WTC11 (cell line): ENCODE measurements at regions not wholly inside any gene's neighbourhood (a gene's known extent, or its start where the extent isn't known, plus 50 kb on each side); places are given as distances from the start of the nearest gene placed in this dataset.

Source experiments
- ARID4B ChIP-seq: sonication (generic); formaldehyde crosslinking; IDR thresholded peaks from 2 replicates; pipeline ENCODE4 v1.8.0; 2023; ENCODE audit warnings: missing genetic modification reagents, mild to moderate bottlenecking, borderline replicate concordance
- ATF3 ChIP-seq: sonication (generic); formaldehyde crosslinking; conservative IDR thresholded peaks from 2 replicates; pipeline ENCODE4 v1.8.1; 2022; ENCODE audit warnings: mild to moderate bottlenecking, missing genetic modification reagents
- E2F1 ChIP-seq: sonication (generic); formaldehyde crosslinking; IDR thresholded peaks from 2 replicates; pipeline ENCODE4 v1.8.0; 2022; ENCODE audit warnings: mild to moderate bottlenecking, missing genetic modification reagents
- MYBL2 ChIP-seq: sonication (generic); formaldehyde crosslinking; IDR thresholded peaks from 2 replicates; pipeline ENCODE4 v1.8.1; 2023; ENCODE audit warnings: mild to moderate bottlenecking, moderate library complexity, missing genetic modification reagents
- TCF7 ChIP-seq: sonication (generic); formaldehyde crosslinking; IDR thresholded peaks from 2 replicates; pipeline ENCODE4 v1.8.0; 2022; ENCODE audit warnings: mild to moderate bottlenecking, low read depth, missing genetic modification reagents, moderate library complexity
- TF ChIP-seq, protein P1 (sequence below): fragments of 200-600 bp; IDR thresholded peaks from 2 replicates; pipeline ENCODE4 v1.8.0; 2022; ENCODE audit warnings: antibody characterized with exemption
- TF ChIP-seq, protein P2 (sequence below): sonication (generic); formaldehyde crosslinking; IDR thresholded peaks from 2 replicates; pipeline ENCODE4 v1.8.1; 2022; ENCODE audit warnings: missing genetic modification reagents, borderline replicate concordance

DNA sequence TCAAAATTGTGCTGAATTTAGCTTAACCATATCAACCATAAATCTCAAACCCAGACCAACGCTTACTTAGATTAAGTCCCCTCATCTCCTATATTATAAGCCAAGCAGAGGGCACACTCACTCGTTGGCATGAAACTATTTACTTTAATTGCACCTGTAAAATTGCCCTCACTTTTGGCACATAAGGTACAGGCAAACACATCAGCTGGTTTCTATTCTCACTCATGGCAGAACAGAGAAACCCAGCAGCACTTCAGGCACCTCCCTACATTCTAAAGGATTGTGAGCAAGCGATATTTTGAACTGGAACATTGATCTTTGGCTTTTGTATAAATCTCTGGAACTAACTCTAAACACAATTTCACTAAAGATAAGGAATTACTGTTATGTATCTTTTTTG lies 845.6 kb upstream of the CDH6 start:
- TF ChIP-seq TCF7 = no peak
- TF ChIP-seq, protein P1, sequence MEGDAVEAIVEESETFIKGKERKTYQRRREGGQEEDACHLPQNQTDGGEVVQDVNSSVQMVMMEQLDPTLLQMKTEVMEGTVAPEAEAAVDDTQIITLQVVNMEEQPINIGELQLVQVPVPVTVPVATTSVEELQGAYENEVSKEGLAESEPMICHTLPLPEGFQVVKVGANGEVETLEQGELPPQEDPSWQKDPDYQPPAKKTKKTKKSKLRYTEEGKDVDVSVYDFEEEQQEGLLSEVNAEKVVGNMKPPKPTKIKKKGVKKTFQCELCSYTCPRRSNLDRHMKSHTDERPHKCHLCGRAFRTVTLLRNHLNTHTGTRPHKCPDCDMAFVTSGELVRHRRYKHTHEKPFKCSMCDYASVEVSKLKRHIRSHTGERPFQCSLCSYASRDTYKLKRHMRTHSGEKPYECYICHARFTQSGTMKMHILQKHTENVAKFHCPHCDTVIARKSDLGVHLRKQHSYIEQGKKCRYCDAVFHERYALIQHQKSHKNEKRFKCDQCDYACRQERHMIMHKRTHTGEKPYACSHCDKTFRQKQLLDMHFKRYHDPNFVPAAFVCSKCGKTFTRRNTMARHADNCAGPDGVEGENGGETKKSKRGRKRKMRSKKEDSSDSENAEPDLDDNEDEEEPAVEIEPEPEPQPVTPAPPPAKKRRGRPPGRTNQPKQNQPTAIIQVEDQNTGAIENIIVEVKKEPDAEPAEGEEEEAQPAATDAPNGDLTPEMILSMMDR = no peak
- no peak for TF ChIP-seq E2F1 (CRISPR knock-in tag)
- TF ChIP-seq, protein P2, sequence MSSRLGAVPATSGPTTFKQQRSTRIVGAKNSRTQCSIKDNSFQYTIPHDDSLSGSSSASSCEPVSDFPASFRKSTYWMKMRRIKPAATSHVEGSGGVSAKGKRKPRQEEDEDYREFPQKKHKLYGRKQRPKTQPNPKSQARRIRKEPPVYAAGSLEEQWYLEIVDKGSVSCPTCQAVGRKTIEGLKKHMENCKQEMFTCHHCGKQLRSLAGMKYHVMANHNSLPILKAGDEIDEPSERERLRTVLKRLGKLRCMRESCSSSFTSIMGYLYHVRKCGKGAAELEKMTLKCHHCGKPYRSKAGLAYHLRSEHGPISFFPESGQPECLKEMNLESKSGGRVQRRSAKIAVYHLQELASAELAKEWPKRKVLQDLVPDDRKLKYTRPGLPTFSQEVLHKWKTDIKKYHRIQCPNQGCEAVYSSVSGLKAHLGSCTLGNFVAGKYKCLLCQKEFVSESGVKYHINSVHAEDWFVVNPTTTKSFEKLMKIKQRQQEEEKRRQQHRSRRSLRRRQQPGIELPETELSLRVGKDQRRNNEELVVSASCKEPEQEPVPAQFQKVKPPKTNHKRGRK (CRISPR knock-in tag) = no peak
- no peak for TF ChIP-seq ATF3 (CRISPR knock-in tag)
- no peak for TF ChIP-seq ARID4B
- no peak for TF ChIP-seq MYBL2 (CRISPR knock-in tag)
